ENCODE measurements at regions not wholly inside any gene's neighbourhood (a gene's known extent, or its start where the extent isn't known, plus 50 kb on each side); places are given as distances from the start of the nearest gene placed in this dataset.

- TF ChIP-seq, protein P1, sequence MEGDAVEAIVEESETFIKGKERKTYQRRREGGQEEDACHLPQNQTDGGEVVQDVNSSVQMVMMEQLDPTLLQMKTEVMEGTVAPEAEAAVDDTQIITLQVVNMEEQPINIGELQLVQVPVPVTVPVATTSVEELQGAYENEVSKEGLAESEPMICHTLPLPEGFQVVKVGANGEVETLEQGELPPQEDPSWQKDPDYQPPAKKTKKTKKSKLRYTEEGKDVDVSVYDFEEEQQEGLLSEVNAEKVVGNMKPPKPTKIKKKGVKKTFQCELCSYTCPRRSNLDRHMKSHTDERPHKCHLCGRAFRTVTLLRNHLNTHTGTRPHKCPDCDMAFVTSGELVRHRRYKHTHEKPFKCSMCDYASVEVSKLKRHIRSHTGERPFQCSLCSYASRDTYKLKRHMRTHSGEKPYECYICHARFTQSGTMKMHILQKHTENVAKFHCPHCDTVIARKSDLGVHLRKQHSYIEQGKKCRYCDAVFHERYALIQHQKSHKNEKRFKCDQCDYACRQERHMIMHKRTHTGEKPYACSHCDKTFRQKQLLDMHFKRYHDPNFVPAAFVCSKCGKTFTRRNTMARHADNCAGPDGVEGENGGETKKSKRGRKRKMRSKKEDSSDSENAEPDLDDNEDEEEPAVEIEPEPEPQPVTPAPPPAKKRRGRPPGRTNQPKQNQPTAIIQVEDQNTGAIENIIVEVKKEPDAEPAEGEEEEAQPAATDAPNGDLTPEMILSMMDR (IDR thresholded peaks at IDR 0.05): no peak
- no peak for TF ChIP-seq POLR2AphosphoS5 (IDR thresholded peaks at IDR 0.05; ENCODE audit: low read depth, low read length)
Observed at GRCh38 chr15:35647303-35647702, 101.3 kb upstream of the DPH6 start.

Measured in Panc1 (cell line).